ENCODE measurements at regions not wholly inside any gene's neighbourhood (a gene's known extent, or its start where the extent isn't known, plus 50 kb on each side); places are given as distances from the start of the nearest gene placed in this dataset.
"Not testable (repeated sequence)": the region's sequence is repeated elsewhere in the genome, so short reads cannot be mapped to it uniquely, and the experiment has no call there.

GRCh38 chr16:21508661-21509436, 90.5 kb upstream of the METTL9 start:
- not testable (repeated sequence) for TF ChIP-seq CTCF, POLR2A (IDR thresholded peaks at IDR 0.05)

Measured in testis (tissue), 2 donors.